ENCODE measurements at regions not wholly inside any gene's neighbourhood (a gene's known extent, or its start where the extent isn't known, plus 50 kb on each side); places are given as distances from the start of the nearest gene placed in this dataset.

DNA sequence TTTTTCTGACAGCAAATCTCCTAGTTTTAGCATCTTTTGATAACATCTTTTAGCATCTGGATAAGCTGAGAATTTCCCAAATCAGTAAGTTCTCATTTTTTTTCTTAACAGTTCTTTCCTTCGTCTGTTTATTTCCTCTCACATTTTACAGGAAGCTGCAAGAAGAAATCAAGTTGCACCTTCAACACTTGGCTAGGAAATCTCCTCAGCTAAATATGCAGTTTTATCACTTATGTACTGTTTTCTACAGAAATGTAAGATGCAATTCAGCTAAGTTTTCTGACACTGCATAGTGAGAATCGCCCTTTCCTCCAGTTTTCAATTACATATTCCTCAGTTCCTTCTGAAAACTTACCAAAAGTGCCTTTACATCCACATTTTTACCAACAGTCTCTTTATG, 59.0 kb upstream of the MSX2 start:
- no peak for DNase-seq

DNA sequence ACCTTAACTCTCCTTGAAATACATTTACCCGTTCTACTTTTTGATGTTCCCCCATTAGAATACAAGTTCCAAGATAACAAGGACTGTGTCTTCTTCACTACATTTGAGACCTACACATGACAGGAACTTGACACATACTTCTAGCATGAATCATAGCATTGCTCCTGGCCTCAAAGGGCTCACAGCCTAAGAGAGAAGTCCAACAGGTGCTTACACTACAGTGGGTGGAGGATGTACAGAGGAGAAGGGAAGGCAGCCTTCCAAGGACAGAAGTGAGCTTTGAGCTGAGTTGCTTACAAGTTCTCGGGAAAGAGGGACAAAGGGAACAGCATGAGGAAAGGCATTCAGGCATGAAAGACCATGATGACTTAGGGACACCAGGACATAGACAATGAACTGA, 56.9 kb upstream of the MSX2 start:
- DNase-seq = no peak

DNA sequence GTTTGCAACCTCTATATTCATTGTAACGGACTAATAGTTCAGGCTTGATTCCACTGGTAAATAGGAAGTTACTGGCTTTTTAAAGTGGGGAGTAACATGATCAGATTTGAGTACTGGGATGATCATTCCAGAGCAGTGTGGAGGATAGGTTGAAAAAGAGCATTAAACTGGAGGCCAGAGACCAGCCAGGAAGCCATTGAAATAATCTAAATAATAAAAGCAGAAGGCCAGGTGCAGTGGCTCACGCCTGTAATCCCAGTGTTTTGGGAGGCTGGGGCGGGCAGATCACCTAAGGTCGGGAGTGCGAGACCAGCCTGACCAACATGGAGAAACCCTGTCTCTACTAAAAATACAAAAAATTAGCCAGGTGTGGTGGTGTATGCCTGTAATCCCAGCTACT, 56.0 kb upstream of the MSX2 start:
- DNase-seq = no peak
